DLD1 (cell line): ENCODE measurements at regions not wholly inside any gene's neighbourhood (a gene's known extent, or its start where the extent isn't known, plus 50 kb on each side); places are given as distances from the start of the nearest gene placed in this dataset.
"Not testable (repeated sequence)": the region's sequence is repeated elsewhere in the genome, so short reads cannot be mapped to it uniquely, and the experiment has no call there.

Experiments used
- in situ Hi-C: cut with HindIII; loops from 2 replicates; pipeline ENCODE4 v1.10.0; 2017; ENCODE audit warnings: low sequenced_read_pairs

GRCh38 chr3:187890405-187890752 is 145.1 kb upstream of the BCL6 start:
- in situ Hi-C loops: not testable (repeated sequence)

- in situ Hi-C loops: no loop called here
Observed at GRCh38 chr3:187896646-187897045, 151.4 kb upstream of the BCL6 start.

GRCh38 chr3:187899246-187899645 is 154.0 kb upstream of the BCL6 start:
- in situ Hi-C loops: no loop called here

GRCh38 chr3:187900993-187901755 is 155.9 kb upstream of the BCL6 start:
- in situ Hi-C loops: no loop called here

- in situ Hi-C loops: no loop called here
Observed at GRCh38 chr3:187902041-187902471, 156.8 kb upstream of the BCL6 start.

- in situ Hi-C loops: no loop called here
Observed at GRCh38 chr3:187902936-187903335, 157.7 kb upstream of the BCL6 start.

GRCh38 chr3:187903697-187904096 is 158.4 kb upstream of the BCL6 start:
- in situ Hi-C loops: no loop called here

- in situ Hi-C loops: no loop called here
Observed at GRCh38 chr3:187906416-187906815, 161.1 kb upstream of the BCL6 start.

GRCh38 chr3:187906920-187907319 is 161.7 kb upstream of the BCL6 start:
- in situ Hi-C loops: no loop called here

GRCh38 chr3:187909866-187910265 is 164.6 kb upstream of the BCL6 start:
- in situ Hi-C loops: loop anchor here (10.0 kb wide), 2 partner anchors 105 to 165 kb away; partner anchors contain the start of gene BCL6

GRCh38 chr3:187912007-187912406 is 166.7 kb upstream of the BCL6 start:
- in situ Hi-C loops: loop anchor here (10.0 kb wide), 2 partner anchors 107 to 167 kb away; partner anchors contain the start of gene BCL6

GRCh38 chr3:187913617-187914033 is 168.4 kb upstream of the BCL6 start:
- in situ Hi-C loops: loop anchor here (10.0 kb wide), 2 partner anchors 109 to 169 kb away; partner anchors contain the start of gene BCL6

GRCh38 chr3:187914231-187914630 is 169.0 kb upstream of the BCL6 start:
- in situ Hi-C loops: loop anchor here (10.0 kb wide), 2 partner anchors 109 to 169 kb away; partner anchors contain the start of gene BCL6

GRCh38 chr3:187916072-187916471 is 170.8 kb upstream of the BCL6 start:
- in situ Hi-C loops: loop anchor here (5.0 to 10.0 kb wide), 3 partner anchors 91 to 171 kb away; partner anchors contain the start of gene BCL6

- in situ Hi-C loops: loop anchor here (5.0 to 10.0 kb wide), 3 partner anchors 89 to 173 kb away; partner anchors contain the start of gene BCL6
Observed at GRCh38 chr3:187918081-187918644, 172.9 kb upstream of the BCL6 start.

- in situ Hi-C loops: loop anchor here (5.0 to 10.0 kb wide), 3 partner anchors 88 to 174 kb away; partner anchors contain the start of gene BCL6
Observed at GRCh38 chr3:187919048-187919447, 173.8 kb upstream of the BCL6 start.

GRCh38 chr3:187919544-187919943 is 174.3 kb upstream of the BCL6 start:
- in situ Hi-C loops: loop anchor here (5.0 to 10.0 kb wide), 3 partner anchors 88 to 175 kb away; partner anchors contain the start of gene BCL6

- in situ Hi-C loops: no loop called here
Observed at GRCh38 chr3:187920030-187920429, 174.8 kb upstream of the BCL6 start.

- in situ Hi-C loops: no loop called here
Observed at GRCh38 chr3:187920913-187921312, 175.6 kb upstream of the BCL6 start.

- in situ Hi-C loops: no loop called here
Observed at GRCh38 chr3:187921391-187922074, 176.3 kb upstream of the BCL6 start.

GRCh38 chr3:187922704-187923416 is 177.6 kb upstream of the BCL6 start:
- in situ Hi-C loops: no loop called here
